GM12891 (cell line): ENCODE measurements at regions not wholly inside any gene's neighbourhood (a gene's known extent, or its start where the extent isn't known, plus 50 kb on each side); places are given as distances from the start of the nearest gene placed in this dataset.

Experiments used
- POLR2A ChIP-seq: IDR thresholded peaks from 2 replicates; pipeline ENCODE4 v1.6.1; 2011; ENCODE audit warnings: low read depth, low read length, control low read depth
- TAF1 ChIP-seq: IDR thresholded peaks from 2 replicates; pipeline ENCODE4 v1.6.1; 2011; ENCODE audit warnings: low read depth, low read length, control low read depth

DNA sequence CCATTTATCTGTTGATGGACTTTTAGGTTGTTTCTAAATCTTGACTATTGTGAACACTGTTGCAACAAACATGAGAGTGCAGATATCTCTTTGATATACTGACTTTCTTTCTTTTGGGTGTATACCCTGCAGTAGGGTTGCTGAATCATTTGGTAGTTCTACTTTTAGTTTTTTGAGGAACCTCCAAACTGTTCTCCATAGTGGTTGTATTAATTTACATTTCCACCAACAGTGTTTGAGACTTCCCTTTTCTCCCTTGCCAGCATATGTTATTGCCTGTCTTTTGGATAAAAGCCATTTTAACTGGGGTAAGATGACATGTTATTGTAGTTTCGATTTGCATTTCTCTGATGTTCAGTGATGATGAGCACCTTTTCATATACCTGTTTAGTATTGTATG, 330.0 kb downstream of the DDX10 start:
- TF ChIP-seq TAF1 (no peak), POLR2A (no peak)
